ENCODE measurements at regions not wholly inside any gene's neighbourhood (a gene's known extent, or its start where the extent isn't known, plus 50 kb on each side); places are given as distances from the start of the nearest gene placed in this dataset.

DNA sequence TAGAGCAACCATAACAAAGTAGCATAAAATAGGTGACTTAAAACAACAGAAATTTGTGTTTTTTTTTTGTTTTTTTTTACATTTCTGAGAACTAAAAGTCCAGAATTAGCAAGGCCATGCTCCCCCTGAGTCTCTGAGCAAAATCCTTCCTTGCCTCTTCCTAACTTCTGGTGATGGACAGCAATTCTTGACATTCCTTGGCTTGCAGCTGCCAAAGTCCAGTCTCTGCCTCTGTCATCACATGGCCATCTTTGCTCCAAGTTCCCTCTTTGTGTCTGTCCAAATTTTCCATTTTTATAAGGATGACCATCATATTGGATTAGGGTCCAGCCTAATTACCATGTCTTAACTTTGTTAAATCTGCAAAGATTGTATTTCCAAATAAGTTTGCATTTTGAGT is 407.2 kb downstream of the PDHA2 start:
- TF ChIP-seq, protein P1, sequence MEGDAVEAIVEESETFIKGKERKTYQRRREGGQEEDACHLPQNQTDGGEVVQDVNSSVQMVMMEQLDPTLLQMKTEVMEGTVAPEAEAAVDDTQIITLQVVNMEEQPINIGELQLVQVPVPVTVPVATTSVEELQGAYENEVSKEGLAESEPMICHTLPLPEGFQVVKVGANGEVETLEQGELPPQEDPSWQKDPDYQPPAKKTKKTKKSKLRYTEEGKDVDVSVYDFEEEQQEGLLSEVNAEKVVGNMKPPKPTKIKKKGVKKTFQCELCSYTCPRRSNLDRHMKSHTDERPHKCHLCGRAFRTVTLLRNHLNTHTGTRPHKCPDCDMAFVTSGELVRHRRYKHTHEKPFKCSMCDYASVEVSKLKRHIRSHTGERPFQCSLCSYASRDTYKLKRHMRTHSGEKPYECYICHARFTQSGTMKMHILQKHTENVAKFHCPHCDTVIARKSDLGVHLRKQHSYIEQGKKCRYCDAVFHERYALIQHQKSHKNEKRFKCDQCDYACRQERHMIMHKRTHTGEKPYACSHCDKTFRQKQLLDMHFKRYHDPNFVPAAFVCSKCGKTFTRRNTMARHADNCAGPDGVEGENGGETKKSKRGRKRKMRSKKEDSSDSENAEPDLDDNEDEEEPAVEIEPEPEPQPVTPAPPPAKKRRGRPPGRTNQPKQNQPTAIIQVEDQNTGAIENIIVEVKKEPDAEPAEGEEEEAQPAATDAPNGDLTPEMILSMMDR (IDR thresholded peaks at IDR 0.05; ENCODE audit: low read depth, low read length, missing input control), result no peak
- TF ChIP-seq YY1 (IDR thresholded peaks at IDR 0.05), result no peak
- no peak for TF ChIP-seq RXRA (IDR thresholded peaks at IDR 0.05)
- TF ChIP-seq RAD21 (IDR thresholded peaks at IDR 0.05), result no peak
- no peak for TF ChIP-seq JUND (IDR thresholded peaks at IDR 0.05)
- TF ChIP-seq, protein P2, sequence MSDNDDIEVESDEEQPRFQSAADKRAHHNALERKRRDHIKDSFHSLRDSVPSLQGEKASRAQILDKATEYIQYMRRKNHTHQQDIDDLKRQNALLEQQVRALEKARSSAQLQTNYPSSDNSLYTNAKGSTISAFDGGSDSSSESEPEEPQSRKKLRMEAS (IDR thresholded peaks at IDR 0.05), result no peak

Measured in liver (tissue), 3 donors.